ENCODE measurements at regions not wholly inside any gene's neighbourhood (a gene's known extent, or its start where the extent isn't known, plus 50 kb on each side); places are given as distances from the start of the nearest gene placed in this dataset.

DNA sequence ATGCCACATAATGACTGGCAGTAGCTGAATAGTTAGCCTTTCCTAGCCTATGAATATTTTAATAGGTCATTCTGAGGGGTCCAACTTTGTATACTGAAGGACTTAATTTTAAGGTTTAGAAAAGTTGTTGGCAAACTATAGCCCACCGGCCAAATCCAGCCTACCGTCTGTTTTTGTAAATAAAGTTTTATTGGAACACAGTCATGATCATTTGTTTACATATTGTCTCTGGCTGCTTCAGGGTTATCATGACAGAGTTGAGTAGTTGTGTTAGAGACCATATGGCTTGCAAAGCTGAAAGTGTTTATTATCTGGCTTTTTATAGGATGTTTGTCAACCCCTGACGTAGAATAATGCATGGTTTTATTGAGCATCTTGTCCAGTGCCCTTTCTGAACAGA is 73.4 kb downstream of the NTMT2 start:
- peaks cover 0 to 10% (median 0%) of the 10 kb centered on the region in 8 donors for H3K9me3 Mint-ChIP-seq
- peaks cover 10 to 29% of the 10 kb centered on the region in 2 donors for H3K27me3 Mint-ChIP-seq
- POLR2A ChIA-PET (ENCODE audit: partially characterized antibody): no interaction called here

DNA sequence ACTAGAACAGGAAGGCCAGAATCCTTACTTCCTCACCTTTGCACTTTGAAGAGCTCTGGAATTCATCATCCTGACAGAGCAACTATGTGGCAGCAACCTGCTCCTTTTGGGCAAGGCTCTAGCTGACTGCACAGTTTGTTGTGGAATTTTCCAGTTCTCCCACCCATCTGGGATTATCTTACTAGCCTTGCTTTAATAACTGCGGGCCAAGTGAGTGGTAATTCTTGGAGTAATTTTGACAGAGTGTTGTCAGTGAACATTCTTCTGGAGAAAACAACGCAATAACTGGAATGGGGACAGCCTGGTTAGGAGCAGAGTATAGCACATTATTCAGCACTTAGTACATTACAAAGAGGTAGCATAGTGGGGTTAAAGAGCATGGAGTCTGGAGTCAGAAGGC is 75.3 kb downstream of the NTMT2 start:
- Mint-ChIP-seq H3K27me3 (peaks cover 7 to 24% of the 10 kb centered on the region in 2 donors), H3K9me3 (peaks cover 0 to 12% (median under 1%) of the 10 kb centered on the region in 8 donors), H3K27ac (no peak overlapping the region), H3K4me1 (no peaks in the 10 kb centered on the region), H3K4me3 (no peak overlapping the region), H3K36me3 (no peaks in the 10 kb centered on the region)
- Histone ChIP-seq H3K4me3 (ENCODE audit: low read length in 2 of 2) (no peak overlapping the region), H3K4me1 (ENCODE audit: insufficient read depth, low read length) (no peaks in the 10 kb centered on the region), H3K27ac (ENCODE audit: low read depth, low read length) (no peak overlapping the region), H3K36me3 (ENCODE audit: insufficient read depth, low read length) (no peaks in the 10 kb centered on the region), H3K9me3 (ENCODE audit: control insufficient read depth in 1 of 2, low read length in 2 of 2) (no peaks in the 10 kb centered on the region), H3K27me3 (ENCODE audit: insufficient read depth, low read length) (no peaks in the 10 kb centered on the region)
- POLR2A ChIA-PET (ENCODE audit: partially characterized antibody): no interaction called here
- intact Hi-C loops (cut with micrococcal nuclease): no loop called here
- no peak for DNase-seq
- CTCF ChIA-PET (ENCODE audit: partially characterized antibody): no interaction called here

More for the DNA sequence above, 73.4 kb downstream of the NTMT2 start:
- CTCF ChIA-PET (ENCODE audit: partially characterized antibody): no interaction called here
- Mint-ChIP-seq H3K36me3 (no peaks in the 10 kb centered on the region), H3K27ac (peak overlapping the region in 1 of 7 donors; percentile 20), H3K4me3 (no peak overlapping the region), H3K4me1 (peaks cover 0 to 2% (median 0%) of the 10 kb centered on the region in 4 donors)
- H3K9me3 ChIP-seq (ENCODE audit: control insufficient read depth in 1 of 2, low read length in 2 of 2): no peaks in the 10 kb centered on the region
- H3K4me3 ChIP-seq (ENCODE audit: low read length in 2 of 2): no peak overlapping the region
- no peak for DNase-seq
- H3K4me1 ChIP-seq (ENCODE audit: insufficient read depth, low read length): no peaks in the 10 kb centered on the region
- no peak overlapping the region for H3K27ac ChIP-seq (ENCODE audit: low read depth, low read length)
- intact Hi-C loops (cut with micrococcal nuclease): no loop called here
- no peaks in the 10 kb centered on the region for H3K36me3 ChIP-seq (ENCODE audit: insufficient read depth, low read length)
- no peaks in the 10 kb centered on the region for H3K27me3 ChIP-seq (ENCODE audit: insufficient read depth, low read length)

DNA sequence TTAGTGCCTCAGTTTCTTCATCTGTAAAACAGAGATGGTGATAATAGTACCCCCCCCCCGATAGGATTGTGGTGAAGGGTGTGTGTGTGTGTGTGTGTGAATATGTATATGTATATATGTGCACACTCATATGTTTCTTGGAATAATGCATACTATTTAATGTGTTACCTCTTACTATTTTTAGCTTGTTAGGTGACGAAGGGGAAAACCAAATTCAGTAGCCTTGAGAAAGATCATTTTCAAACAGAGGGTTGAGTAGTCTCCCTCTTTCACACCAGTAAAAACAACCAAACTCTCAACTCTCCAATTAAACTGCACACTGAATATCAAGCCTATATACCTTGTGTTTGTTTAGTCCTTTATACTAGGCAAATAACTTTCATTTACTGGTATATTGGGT is 75.7 kb downstream of the NTMT2 start:
- ChIA-PET CTCF (ENCODE audit: partially characterized antibody) (no interaction called here), POLR2A (ENCODE audit: partially characterized antibody) (no interaction called here)
- intact Hi-C loops (cut with micrococcal nuclease): no loop called here
- no peak overlapping the region for H3K27ac ChIP-seq (ENCODE audit: low read depth, low read length)
- no peak for DNase-seq
- Mint-ChIP-seq H3K9me3 (peaks cover 0 to 12% (median 0%) of the 10 kb centered on the region in 8 donors), H3K4me1 (no peaks in the 10 kb centered on the region), H3K27ac (no peak overlapping the region), H3K27me3 (peaks cover 6 to 25% of the 10 kb centered on the region in 2 donors), H3K36me3 (no peaks in the 10 kb centered on the region), H3K4me3 (no peak overlapping the region)
- H3K4me1 ChIP-seq (ENCODE audit: insufficient read depth, low read length): no peaks in the 10 kb centered on the region
- no peaks in the 10 kb centered on the region for H3K36me3 ChIP-seq (ENCODE audit: insufficient read depth, low read length)
- no peak overlapping the region for H3K4me3 ChIP-seq (ENCODE audit: low read length in 2 of 2)
- H3K27me3 ChIP-seq (ENCODE audit: insufficient read depth, low read length): no peaks in the 10 kb centered on the region
- H3K9me3 ChIP-seq (ENCODE audit: control insufficient read depth in 1 of 2, low read length in 2 of 2): no peaks in the 10 kb centered on the region

DNA sequence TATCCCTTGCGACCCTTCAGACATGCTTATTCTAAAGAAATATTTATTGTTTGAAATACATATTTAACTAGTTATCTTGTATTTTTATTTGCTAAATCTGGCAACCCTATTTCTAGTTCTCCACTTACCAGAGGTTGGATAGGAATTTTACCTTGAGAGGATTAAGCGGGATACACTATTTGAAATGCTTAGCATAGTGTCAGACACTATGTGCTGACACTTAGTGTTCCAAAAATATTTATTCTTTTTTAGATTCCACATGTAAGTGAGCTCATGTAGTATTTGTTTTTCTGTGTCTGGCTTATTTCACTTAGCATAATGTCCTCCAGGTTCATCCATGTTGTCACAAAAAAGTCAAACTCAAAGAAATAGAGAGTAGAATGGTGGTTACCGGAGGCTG is 78.7 kb downstream of the NTMT2 start:
- Mint-ChIP-seq H3K4me1 (no peaks in the 10 kb centered on the region), H3K36me3 (no peaks in the 10 kb centered on the region), H3K27ac (no peak overlapping the region), H3K27me3 (peaks cover 5 to 30% of the 10 kb centered on the region in 2 donors), H3K9me3 (peaks cover 0 to 12% (median 0%) of the 10 kb centered on the region in 8 donors), H3K4me3 (no peak overlapping the region)
- Histone ChIP-seq H3K4me3 (ENCODE audit: low read length in 2 of 2) (no peak overlapping the region), H3K4me1 (ENCODE audit: insufficient read depth, low read length) (no peaks in the 10 kb centered on the region), H3K9me3 (ENCODE audit: control insufficient read depth in 1 of 2, low read length in 2 of 2) (no peaks in the 10 kb centered on the region), H3K27me3 (ENCODE audit: insufficient read depth, low read length) (no peaks in the 10 kb centered on the region), H3K27ac (ENCODE audit: low read depth, low read length) (no peak overlapping the region), H3K36me3 (ENCODE audit: insufficient read depth, low read length) (no peaks in the 10 kb centered on the region)
- intact Hi-C loops (cut with micrococcal nuclease): no loop called here
- ChIA-PET CTCF (ENCODE audit: partially characterized antibody) (no interaction called here), POLR2A (ENCODE audit: partially characterized antibody) (no interaction called here)
- no peak for DNase-seq

DNA sequence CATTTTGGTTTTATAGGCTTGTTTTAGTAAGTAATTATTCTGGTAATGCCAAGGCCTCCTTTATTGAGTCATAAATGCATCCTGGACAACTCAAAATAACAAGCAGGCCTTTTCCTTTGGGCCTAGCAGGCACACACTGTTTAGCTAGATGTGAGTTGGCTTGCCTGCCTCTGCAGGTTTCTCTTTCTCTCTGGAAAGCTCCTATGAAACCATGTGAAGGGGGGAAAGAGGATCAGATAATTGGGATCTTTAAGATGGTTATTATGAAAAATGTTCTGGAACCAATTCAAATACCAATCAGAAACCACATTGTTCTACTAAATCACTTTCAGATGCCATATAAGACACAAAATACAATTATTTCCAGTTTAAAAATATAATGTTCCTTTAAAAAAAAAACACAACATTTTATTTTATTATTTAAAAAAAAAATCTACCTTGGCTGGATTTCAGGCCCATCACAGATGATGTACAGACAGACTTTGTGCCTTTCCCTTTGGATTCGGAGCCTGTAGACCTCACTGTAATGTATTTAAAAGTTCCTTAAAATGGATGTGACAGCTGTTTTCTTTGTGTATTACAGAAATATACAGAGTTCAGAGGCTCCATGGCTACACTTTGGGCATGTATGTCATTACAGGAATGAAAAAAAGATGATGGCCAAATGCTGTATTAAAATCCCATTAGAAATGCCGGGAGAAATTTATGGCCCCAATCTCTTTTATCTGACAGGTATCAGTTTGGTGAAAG is 80.2 kb downstream of the NTMT2 start:
- Mint-ChIP-seq H3K9me3 (peaks cover 0 to 12% (median 0%) of the 10 kb centered on the region in 8 donors), H3K36me3 (no peaks in the 10 kb centered on the region), H3K4me1 (no peaks in the 10 kb centered on the region), H3K4me3 (no peak overlapping the region), H3K27me3 (peaks cover 2 to 24% of the 10 kb centered on the region in 2 donors), H3K27ac (no peak overlapping the region)
- DNase-seq: no peak
- CTCF ChIA-PET (ENCODE audit: partially characterized antibody): no interaction called here
- H3K4me1 ChIP-seq (ENCODE audit: insufficient read depth, low read length): no peaks in the 10 kb centered on the region
- POLR2A ChIA-PET (ENCODE audit: partially characterized antibody): no interaction called here
- no peak overlapping the region for H3K4me3 ChIP-seq (ENCODE audit: low read length in 2 of 2)
- no peak overlapping the region for H3K27ac ChIP-seq (ENCODE audit: low read depth, low read length)
- H3K36me3 ChIP-seq (ENCODE audit: insufficient read depth, low read length): no peaks in the 10 kb centered on the region
- no peaks in the 10 kb centered on the region for H3K9me3 ChIP-seq (ENCODE audit: control insufficient read depth in 1 of 2, low read length in 2 of 2)
- intact Hi-C loops (cut with micrococcal nuclease): no loop called here
- no peaks in the 10 kb centered on the region for H3K27me3 ChIP-seq (ENCODE audit: insufficient read depth, low read length)

DNA sequence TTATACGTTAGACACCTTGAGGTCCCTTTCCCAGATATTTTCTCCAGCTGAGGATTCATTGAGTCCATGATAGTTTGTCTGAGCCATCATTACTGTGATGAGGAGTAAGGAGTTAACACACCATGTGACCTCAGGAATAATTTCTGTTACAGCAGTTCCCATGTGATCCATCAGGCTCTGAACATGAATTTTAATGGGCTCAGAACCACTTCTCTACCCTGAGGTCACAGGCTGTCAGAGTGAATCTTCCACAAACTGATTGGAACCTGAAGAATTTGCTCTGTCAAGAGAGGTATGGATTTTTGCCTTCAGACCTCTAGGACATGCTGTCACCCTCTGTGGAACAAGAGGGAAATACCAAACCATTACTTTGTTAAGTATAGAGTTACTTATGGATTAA is 81.0 kb downstream of the NTMT2 start:
- DNase-seq: no peak
- H3K36me3 Mint-ChIP-seq: no peaks in the 10 kb centered on the region
- CTCF ChIA-PET (ENCODE audit: partially characterized antibody): no interaction called here
- POLR2A ChIA-PET (ENCODE audit: partially characterized antibody): no interaction called here
- no peaks in the 10 kb centered on the region for H3K27me3 ChIP-seq (ENCODE audit: insufficient read depth, low read length)
- no peak overlapping the region for H3K4me3 Mint-ChIP-seq
- H3K9me3 ChIP-seq (ENCODE audit: control insufficient read depth in 1 of 2, low read length in 2 of 2): no peaks in the 10 kb centered on the region
- H3K4me1 ChIP-seq (ENCODE audit: insufficient read depth, low read length): no peaks in the 10 kb centered on the region
- H3K27ac ChIP-seq (ENCODE audit: low read depth, low read length): no peak overlapping the region
- H3K36me3 ChIP-seq (ENCODE audit: insufficient read depth, low read length): no peaks in the 10 kb centered on the region
- no peak overlapping the region for H3K4me3 ChIP-seq (ENCODE audit: low read length in 2 of 2)
- no peak overlapping the region for H3K27ac Mint-ChIP-seq
- intact Hi-C loops (cut with micrococcal nuclease): no loop called here
- H3K27me3 Mint-ChIP-seq: peaks cover 2 to 21% of the 10 kb centered on the region in 2 donors
- H3K4me1 Mint-ChIP-seq: no peaks in the 10 kb centered on the region
- H3K9me3 Mint-ChIP-seq: peaks cover 0 to 12% (median 0%) of the 10 kb centered on the region in 8 donors

DNA sequence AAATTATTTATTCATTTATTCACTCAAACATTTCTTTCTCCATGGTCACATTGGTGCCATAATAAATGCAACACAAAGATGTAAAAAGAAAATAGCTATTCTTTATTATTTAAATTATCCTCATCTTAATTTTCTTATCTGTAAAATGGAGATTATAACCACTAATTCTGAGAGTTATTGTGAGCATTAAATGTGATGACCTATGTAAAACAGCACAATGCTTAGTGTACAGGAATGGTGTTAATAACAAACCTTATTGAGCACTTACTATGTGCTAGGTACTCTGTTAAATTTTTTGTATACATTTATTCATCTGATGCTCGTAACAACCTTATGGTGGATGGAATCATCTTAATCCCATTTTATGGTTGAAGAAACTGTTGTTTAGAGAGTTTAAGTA is 84.6 kb downstream of the NTMT2 start:
- CTCF ChIA-PET (ENCODE audit: partially characterized antibody): no interaction called here
- intact Hi-C loops (cut with micrococcal nuclease): no loop called here

More for the DNA sequence above, 84.6 kb downstream of the NTMT2 start:
- Mint-ChIP-seq H3K4me3 (no peak overlapping the region), H3K27ac (no peak overlapping the region), H3K36me3 (no peaks in the 10 kb centered on the region), H3K9me3 (no peaks in the 10 kb centered on the region), H3K27me3 (peaks cover 2 to 11% of the 10 kb centered on the region in 2 donors), H3K4me1 (no peaks in the 10 kb centered on the region)
- POLR2A ChIA-PET (ENCODE audit: partially characterized antibody): no interaction called here
- no peaks in the 10 kb centered on the region for H3K9me3 ChIP-seq (ENCODE audit: control insufficient read depth in 1 of 2, low read length in 2 of 2)
- no peaks in the 10 kb centered on the region for H3K27me3 ChIP-seq (ENCODE audit: insufficient read depth, low read length)
- no peaks in the 10 kb centered on the region for H3K4me1 ChIP-seq (ENCODE audit: insufficient read depth, low read length)
- no peak for DNase-seq
- H3K27ac ChIP-seq (ENCODE audit: low read depth, low read length): no peak overlapping the region
- no peaks in the 10 kb centered on the region for H3K36me3 ChIP-seq (ENCODE audit: insufficient read depth, low read length)
- H3K4me3 ChIP-seq (ENCODE audit: low read length in 2 of 2): no peak overlapping the region
